HG03064 (cell line): ENCODE measurements at regions not wholly inside any gene's neighbourhood (a gene's known extent, or its start where the extent isn't known, plus 50 kb on each side); places are given as distances from the start of the nearest gene placed in this dataset.

Experiments
- ATAC-seq: cut with Tn5 transposase; IDR thresholded peaks from one replicate; pipeline ENCODE4 v1.9.1; 2021; ENCODE audit warnings: low read depth; ENCODE audit not compliant: unreplicated experiment

DNA sequence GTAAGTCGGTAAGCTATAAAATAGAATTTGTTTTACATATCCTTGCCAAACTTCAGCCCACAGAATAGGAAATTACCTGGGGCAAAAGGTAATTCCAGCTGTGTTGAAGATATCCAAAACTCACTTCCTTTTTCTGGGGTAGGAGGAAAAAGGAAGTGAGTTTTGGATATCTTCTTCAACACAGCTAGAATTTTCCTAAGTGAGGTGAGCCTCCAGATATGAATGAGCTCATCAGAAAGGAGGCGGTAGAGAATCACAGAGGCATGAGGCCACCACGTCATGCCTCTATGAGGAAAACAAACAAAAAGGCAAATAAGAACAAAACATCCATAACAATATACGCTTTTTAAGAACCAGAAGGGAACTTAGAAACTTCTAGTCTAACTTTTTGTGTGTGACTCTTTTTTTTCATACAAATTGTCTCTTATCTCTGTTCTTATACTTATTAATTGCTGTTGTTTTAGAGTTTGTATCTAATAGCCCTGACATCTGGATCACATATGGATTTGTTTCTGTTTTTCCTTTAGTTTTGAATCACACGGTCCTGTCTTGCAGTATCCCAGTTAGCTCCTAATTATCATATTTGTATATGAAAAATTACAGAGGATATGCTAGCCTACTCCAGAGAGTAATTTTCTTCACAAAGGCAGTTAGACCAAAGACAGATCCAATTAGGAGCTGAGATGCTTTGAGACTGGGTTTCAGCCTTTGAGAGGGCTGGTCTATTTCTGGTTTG is 104.5 kb downstream of the RBM43 start:
- ATAC-seq, result no peak

DNA sequence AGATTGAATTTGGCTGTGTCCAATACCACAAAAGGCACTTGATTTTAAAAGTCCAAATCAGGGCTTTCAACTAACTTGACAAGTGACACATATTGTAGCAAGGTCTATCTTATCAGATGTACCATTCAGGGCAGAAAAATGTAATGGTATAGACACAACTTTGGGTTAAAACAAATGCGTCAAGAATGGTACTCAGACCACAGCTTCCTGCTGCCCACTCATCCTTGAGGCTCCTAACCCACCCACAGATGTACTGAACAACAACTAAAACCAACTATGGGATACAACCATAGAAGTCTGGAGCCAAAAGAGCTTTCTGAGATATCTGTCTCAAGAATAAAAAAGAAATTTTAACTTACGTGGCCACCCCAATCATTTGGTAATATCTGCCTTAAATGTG is 105.2 kb downstream of the RBM43 start:
- no peak for ATAC-seq

DNA sequence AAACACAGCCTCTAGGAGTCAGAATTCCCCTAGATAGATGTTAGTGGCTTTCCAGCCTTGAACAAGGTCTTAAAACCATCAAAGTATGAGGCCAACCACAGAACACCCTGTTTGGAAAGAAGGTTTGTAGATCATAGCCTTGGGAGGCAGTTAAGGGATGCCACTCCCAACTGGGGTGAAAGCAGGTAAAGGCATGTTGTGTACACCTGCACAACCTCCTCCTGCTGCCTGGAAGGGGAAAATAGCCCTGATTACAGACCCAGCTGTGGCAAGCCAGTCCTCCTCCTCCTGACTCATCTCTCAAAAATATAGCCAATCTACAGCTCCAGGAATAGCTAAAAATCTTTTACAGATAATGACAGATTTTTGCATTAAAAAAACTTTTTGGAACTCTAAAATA is 108.1 kb downstream of the RBM43 start:
- no peak for ATAC-seq

DNA sequence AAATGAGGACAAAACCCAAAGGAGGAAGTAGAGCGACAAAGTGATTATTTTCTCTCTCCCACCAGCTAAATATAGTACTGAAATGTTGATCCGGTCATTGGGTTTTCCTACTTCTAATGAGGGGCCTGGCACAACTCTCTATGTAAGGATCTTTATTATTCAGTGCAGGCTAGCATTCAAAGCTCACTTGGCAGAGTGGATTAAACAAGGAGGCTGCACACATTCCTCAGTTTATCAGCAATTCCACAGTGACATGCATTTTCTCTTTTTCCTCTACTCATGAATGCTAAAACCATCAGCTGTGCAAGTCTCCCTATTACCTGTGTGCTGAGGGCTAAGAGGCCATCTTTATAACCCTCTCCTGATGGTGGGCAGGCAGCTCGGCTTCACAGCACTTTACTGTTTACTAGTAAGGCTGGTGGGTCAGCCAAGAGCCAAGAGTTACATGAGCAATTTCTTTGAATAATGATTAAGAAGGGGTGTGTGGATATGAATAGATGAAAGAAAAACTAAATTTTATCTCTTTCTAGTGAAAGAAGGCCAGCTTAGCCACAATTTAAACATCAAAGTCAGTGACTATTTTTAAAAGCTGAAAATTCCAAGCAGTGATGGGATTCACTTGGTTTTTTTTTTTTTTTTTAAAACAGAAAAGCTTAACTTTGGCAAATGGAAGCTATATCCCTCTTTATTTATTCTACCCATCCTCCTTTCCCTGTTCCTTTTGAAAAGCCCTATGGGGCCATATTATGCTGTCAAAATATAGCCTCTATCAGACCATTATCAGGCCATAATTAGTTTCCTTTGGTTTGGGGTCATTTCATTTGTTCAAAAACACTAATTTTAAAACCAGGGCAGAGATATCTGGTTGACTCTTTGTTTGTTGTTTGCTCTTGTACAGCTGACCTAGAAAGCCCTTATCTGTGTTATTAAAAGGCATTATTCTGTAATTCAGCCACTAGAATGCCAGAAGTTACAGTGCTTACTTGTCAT is 111.0 kb downstream of the RBM43 start:
- ATAC-seq, result no peak

DNA sequence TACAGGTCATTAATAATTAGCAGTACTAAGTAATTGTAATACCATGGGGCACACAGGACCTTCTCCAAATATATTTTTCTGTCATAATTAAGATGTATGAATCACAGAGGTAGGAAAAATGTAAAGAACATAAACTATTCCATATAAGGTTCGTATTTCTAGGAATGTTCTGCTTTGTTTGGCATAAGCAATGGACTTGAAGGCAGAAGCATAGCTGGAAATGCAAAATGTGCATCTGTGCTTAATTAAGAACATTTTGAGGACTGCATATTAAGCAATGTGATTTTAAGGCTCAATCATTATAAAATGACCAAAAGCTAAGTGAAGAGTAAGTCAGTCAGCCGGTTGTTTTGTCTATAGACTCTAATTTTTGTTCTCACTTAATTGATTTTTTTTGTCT is 123.2 kb downstream of the RBM43 start:
- ATAC-seq, result no peak

DNA sequence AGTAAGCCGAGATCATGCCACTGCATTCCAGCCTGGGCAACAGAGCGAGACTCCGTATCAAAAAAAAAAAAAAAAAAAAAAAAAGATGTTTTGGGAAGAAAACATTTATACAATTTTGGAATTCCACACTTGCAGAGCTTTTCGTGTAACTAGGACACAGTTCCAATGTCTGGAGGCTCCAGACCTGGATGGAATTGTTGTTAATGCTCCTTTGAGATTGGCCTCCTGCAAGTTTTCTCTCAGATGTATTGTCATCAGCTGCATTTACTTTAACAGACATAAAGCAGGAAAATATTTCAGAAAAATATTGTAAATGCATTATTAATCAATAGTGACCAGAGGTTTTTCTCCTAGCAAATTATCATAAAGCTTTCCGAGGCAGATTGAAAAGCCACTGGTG is 124.1 kb downstream of the RBM43 start:
- no peak for ATAC-seq

DNA sequence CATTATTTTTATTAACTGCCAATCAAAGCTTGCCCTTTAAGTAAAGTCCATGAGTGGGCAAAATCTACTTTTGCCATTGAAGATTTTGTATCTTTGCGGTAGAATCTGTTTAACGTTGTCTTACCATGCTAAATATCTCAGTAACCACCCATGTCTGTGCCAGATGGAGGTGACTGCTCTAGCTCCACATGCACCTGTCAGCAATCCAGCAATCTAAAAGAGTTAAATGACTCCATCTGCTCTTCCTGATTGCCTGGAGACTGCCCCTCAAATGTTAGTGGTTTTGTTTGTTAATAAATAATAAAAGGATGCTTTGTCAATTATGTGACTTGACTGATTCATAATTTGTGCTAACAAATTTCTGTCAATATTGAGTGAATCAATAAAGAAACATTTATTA is 141.7 kb downstream of the RBM43 start:
- ATAC-seq, result no peak

DNA sequence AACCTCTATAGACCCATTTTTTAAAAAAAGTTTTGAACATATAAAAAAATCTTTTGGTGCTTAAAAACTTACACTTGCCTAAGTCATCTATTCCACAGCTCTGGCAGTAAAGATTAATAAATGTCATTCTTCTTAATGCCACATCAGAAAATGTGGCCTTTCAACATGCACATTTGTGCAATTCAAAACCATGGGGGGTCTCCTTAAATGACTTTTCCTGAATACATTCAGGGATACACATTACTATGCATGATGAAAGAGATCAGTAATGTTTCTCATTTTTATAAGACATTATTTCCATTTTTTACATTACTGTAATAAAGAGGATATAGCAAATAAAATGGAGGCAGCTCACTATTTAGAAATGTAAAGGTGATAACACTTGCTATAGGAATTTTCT is 142.3 kb downstream of the RBM43 start:
- ATAC-seq, result no peak

DNA sequence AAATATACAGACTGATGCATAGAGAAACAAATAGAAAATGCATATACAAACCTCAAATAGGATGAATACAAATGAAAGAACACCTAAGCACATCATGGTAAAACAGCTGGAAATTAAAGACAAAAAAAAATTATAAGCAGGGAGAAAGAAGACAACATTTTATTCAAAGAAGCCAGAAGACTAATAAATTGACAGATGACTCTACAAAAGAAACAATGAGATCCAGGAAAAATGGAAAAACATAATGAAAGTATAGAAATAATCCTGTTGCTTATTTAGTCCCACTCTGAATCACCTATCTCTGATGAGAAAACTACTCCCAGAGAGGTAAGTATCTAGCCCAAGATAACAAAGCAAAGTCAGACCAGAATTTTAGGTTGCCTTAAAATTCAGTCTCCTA is 143.4 kb downstream of the RBM43 start:
- no peak for ATAC-seq

DNA sequence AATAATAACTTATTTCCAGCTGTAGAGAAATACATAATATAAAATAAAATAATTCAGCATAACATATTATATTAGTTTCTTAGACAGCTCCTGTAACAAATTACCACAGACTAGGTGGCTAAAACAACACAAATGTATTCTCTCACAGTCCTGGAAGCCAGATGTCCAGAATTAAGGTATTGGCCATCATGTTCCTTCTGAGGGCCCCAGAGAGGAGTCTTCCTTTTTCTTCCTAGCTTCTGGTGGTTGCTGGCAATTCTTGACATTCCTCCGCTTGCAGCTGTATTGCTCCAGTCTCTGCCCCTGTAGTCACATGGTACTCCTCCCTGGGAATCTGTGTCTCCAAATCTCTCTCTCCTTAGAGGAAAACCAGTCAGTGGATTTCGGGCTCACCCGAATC is 146.8 kb downstream of the RBM43 start:
- no peak for ATAC-seq

DNA sequence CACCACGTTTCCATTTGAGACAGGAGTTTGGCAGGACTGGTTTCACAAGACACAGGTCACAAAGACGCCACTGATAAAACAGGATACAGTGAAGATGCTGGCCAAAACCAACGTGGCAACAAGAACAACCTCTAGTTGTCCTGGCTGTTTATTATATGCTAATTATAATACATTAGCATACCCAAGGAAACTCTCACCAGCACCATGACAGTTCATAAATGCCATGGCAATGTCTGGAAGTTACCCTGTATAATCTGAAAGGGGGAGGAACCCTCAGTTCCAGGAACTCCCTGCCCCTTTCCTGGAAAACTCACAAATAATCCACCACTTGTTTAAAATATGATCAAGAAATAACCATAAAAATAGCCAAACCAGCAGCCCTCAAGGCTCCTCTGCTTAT is 148.3 kb downstream of the RBM43 start:
- ATAC-seq, result no peak

DNA sequence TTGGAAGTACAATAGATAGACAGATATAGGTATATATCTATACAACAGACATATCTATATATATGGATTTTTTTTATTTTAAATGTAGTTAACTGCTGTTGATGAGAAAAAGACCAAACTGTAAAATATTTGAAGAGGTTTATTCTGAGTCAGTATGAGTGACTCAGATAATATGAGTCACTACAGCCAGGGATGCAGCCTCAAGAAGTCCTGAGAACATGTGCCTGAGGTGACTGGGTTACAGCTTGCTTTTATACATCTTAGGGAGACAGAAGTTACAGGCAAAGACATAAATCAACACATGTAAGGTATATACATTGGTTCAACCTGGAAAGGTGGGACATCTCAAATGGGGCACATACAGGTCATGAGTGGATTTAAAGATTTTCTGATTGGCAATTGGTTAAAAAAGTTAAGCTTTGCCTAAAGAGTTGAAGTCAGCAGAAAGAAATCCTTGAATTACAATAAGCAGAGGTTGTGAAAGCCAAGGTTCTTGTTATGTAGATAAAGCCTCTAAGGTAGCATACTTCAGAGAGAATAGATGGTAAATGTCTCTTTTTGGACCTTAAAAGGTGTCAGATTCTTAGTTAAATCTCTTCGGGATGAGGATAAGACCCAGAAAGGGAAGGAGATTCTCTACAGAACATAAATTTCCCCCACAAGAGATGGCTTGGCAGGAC is 149.9 kb downstream of the RBM43 start:
- ATAC-seq, result no peak

DNA sequence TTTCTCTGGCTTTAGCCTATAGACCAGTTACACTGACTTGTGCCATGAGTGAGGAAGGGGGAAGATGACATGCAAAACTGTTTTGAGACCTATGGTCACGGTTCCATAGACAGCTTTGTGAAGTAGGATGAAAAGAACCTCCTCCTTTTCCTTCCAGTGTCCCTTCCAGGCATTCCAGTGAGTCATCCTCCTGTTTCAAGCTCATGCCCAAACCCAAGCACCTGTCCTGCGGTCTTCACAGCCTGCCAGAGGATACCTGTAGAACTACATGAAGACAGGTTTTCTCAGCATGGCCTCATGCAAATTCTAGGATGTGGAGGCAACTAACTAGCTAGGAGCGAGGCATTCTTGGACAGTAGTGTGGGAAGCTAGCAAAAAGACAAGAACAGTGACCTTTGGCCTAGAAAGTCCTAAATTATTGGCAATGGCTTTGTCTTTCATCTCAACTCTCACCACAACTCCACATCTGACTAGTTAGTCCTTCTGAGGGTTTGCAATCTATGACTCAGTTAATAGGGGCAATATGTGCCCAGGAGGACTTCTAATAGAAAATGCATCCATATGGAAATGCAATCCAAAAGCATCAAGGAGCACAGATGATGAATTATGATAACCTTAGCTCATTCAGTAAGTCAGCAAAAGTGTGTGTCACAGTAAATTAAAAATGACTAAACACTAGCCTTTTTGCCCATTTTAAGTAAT is 154.7 kb downstream of the RBM43 start:
- ATAC-seq, result no peak

DNA sequence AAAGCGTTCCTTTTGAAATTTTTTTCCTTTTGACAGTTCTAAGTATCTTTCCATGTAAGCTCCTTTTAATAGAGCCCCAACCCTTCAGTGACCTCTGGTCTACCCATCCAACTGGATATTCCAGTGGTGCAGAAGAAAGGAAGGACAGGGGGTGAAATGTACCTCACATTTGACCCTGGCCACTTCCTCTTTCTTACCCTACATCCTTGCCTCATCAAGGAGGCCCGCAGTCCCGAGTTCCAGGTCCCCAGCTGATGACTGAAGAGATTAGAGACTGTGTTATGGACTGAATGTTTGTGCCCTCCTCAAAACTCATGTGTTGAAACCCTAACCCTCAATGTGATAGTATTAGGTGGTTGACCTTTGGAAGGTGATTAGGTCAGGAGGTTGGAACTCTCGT is 158.1 kb downstream of the RBM43 start:
- ATAC-seq, result no peak

DNA sequence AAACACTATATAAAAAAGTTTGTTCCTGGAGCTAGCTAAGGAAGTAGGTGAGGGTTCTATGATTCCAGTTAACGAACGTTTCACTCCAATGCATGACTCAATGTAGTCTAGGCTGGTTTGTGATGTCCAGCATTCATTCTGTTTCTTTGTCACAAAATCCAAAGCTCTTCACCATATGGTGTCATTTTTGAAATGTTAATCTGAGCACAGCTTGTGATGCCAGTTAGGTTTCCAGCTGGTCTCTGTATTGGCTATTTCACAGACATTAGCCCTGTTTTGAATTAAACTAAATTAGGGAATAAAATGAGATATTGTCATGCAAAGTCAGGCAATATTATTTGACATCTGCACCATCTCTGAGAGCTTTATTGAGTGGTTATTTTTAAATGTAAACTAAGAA is 159.4 kb downstream of the RBM43 start:
- no peak for ATAC-seq

DNA sequence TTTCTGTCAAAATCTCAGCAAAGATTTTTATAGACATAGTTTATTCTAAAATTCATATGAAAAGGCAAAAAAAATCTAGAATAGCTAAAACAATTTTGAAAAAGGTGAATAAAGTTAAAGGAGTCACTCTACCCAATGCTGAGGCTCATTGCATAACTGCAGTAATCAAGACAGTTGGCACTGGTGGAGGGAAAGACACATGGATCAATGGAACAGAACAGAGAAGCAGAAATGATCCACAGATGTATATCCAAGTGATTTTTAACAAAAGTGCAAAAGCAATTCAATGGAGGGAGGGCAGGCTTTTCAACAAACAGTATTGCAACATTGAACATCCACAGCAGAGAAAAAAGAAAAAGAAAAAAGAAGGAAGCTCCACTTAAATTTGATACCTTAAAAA is 162.8 kb downstream of the RBM43 start:
- no peak for ATAC-seq

DNA sequence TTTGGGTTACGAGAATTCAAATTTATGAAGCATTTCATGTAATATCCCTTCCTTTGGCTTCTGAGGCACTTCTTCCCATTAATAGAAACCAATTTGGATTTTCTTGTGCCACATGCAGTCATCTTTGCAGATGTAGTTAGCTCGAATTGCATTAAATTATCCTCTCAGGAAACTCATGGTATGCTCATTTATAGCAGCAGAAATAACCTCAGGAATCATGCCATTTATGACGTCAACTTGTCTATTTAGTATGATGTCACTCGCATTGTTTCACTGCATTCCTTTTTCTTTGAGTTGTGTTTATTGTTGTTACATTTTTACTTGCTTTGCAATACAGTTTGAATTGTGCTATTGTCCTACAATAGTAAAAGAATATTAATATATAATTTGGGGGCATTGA is 163.8 kb downstream of the RBM43 start:
- ATAC-seq, result no peak

DNA sequence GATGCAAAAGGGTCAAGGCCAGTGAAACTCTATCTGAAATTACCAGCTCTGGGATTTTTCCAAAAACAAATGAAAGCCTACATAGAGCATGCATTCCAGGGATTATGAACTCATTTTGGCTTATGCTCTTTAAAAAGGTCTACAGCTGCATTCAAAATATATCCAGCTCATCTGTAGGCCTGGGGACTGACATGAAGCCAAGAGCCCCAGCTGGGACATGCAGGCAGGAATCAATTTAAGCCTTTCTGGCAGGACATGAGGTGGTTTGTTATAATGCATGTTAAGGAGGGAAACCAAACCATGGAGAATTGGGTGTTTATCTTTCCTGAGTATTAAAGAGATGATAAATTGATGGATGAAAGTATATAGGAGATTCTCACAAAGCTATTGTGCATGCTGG is 164.5 kb downstream of the RBM43 start:
- ATAC-seq, result no peak

DNA sequence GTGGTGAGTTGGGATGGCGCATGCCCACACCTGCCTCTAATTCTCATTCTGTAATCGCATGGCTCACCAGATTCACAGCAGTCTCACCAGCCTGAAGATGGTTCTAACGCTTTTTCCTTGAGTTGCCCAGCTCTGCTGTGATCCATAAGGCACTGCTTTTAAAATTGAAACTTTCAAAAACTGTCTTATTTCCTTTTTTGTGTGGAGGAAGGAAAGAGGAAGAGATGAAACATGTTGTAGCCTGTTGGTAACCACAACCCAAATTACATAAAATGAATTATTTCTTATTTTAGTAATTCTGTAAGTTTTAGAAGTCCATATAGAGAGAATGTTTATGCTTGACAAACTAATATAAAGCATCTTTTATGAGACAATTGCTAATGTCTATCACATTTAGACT is 165.4 kb downstream of the RBM43 start:
- ATAC-seq, result no peak

DNA sequence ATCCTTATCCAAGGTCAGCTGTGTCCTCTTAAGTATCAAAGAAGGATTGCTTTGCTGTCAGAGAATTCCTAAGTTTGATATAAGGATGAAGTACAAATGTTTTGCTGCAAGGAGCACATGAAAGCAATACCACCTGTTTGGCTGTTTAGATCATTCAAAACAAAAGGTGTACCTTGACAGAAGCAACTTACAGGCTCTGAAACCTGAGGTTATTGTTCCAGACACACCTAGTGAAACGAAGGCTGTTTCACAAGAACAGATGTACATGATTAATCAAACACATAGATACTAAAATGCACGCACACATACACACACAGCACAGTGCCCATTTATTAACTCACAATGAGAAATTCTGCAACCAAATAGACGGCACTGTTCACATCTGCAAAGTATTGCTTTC is 166.2 kb downstream of the RBM43 start:
- no peak for ATAC-seq

DNA sequence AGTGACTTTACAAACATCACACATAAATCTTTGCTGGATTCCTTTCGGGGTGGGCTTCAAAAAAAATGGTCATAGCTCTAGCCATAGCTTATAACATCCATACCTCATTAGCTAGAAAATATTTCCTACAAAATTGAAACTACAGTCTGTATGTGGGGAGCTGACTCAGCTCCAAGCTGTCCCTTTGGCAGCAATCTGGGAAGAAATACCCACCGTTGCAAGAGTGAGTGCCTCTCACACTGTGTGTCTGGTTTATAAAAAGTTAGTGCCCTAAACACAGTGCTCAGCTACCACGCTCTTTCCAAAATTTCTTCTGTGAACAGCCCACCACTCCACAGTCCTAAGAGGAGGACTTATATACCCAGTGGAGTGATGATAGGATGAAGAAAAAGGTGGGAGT is 170.1 kb downstream of the RBM43 start:
- ATAC-seq, result no peak
